DMS 273 (cell line): ENCODE measurements at regions not wholly inside any gene's neighbourhood (a gene's known extent, or its start where the extent isn't known, plus 50 kb on each side); places are given as distances from the start of the nearest gene placed in this dataset.

ENCODE experiments used
- DNase-seq: peaks from one replicate; lab custom pipeline; 2025; ENCODE audit not compliant: unreplicated experiment; lab: John Stamatoyannopoulos, UW

GRCh38 chr14:83470466-83470865 is 1936.8 kb upstream of the SEL1L start:
- DNase-seq: no peak

- no peak for DNase-seq
These were observed 1937.5 kb upstream of the SEL1L start for GRCh38 chr14:83470959-83471695.

GRCh38 chr14:83473416-83474235 is 1940.0 kb upstream of the SEL1L start:
- no peak for DNase-seq

DNA sequence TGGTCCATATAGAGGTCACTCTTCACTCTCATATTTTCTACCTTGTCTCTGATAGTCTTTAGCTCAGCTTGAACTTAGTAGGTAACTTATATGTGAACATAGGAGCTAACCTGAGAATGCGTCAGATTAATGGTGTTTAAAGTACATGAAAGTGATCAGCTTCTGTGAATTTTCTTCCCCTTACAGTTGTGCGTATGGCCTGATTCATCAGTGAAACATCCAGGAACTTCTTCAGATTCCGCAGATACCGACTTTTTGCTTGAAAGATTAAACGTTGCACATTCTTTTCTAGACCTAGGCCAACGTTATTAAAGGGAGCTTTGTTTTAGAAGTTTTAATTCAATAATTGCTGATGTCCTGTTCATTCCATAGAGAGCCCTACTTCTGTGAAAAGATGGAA is 1945.1 kb upstream of the SEL1L start:
- no peak for DNase-seq

GRCh38 chr14:83483063-83483462 is 1949.4 kb upstream of the SEL1L start:
- no peak for DNase-seq

DNA sequence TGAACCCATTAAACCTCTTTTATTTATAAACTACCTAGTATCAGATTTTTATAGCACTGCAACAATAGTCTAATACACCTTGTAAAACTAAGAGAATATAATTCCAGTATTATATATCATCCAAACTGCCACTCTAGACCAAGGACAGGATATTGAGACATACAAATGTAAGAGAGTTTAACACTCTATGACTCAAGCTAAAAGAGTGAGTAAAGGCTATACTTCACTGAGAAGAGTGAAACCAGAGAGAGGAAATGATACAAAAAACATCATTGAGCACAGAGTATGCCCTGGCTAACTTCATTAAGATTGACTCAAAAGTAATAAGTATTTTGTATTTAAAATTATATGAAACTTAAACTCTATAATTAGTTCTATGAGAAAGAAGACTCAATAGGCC is 1951.9 kb upstream of the SEL1L start:
- no peak for DNase-seq

DNA sequence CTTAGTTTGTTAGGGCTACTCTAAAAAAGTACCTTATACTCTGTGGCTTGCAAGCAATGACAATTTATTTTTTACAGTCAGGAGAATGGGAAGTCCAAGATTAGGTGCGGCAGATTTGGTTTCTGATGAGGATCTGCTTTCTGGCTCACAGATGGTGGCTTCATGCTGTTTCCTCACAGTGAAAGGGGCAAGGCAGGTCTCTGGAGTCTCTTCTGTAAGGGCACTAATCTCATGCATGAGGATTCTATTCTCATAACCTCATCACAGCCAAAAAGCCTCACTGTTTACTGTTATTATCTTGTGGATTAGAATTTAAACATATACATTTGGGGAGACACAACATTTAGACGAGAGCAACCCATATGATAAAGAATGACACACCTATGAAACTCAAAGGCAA is 1957.4 kb upstream of the SEL1L start:
- peak; percentile 42 for DNase-seq

DNA sequence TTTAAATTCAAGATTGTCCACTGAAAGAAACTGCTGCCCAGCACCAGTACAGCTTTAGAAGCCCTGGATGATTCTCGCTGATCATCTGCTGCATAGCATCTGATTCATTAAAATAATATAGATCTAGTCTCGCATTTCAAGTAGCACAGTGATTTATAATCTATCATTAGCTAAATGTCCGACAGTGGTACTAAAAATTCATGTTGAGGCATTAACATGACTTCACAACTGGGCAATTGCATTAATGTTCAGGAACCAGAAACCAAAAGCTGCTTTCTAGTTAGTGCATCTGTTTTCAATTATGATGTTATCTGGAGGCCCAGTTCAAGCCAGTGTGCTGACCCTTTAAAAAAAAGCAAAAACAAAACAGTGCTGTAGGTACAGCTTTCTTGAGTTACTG is 1987.2 kb upstream of the SEL1L start:
- no peak for DNase-seq

- no peak for DNase-seq
These were observed 1995.9 kb upstream of the SEL1L start for GRCh38 chr14:83529531-83529930.

- no peak for DNase-seq
These were observed 1996.2 kb upstream of the FLRT2 start for GRCh38 chr14:83533734-83534133.

- DNase-seq: no peak
These were observed 1994.9 kb upstream of the FLRT2 start for GRCh38 chr14:83534995-83535394.

- DNase-seq: no peak
These were observed 1994.5 kb upstream of the FLRT2 start for GRCh38 chr14:83535444-83535843.

- DNase-seq: no peak
These were observed 1988.8 kb upstream of the FLRT2 start for GRCh38 chr14:83541147-83541546.

GRCh38 chr14:83548061-83548839 is 1981.7 kb upstream of the FLRT2 start:
- no peak for DNase-seq

GRCh38 chr14:83556065-83556464 is 1973.9 kb upstream of the FLRT2 start:
- no peak for DNase-seq

DNA sequence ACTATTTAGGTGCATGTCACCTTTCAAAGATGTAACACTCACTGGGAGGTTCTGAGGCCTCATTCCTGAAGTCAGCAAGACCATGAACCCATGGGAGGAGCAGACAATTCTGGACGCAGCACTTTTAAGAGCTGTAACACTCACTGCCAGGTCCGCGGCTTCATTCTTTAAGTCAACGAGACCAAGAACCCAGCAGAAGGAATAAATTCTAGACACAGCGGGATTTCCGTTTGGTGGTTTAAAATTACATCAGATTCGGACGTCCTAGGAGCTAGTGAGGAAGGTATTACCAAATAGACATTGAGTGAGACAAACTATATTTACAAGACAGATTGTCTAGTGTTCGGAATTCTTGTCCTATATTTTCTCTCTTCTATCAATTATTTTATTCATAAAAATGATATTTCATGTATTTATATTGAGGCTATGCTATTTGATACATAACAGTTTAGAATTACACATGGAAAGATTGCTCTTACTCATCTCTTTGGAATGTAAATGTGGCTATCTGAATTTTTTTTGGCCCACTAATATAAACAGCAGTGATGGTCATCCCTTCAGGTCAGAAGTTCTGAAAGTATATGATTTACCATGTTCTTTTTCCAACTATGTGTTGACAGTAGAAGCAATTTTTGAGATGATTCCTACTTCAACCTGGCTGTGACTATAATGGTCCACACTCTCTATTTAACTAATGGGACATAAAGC is 1973.0 kb upstream of the FLRT2 start:
- no peak for DNase-seq

- no peak for DNase-seq
These were observed 1971.0 kb upstream of the FLRT2 start for GRCh38 chr14:83558946-83559345.

DNA sequence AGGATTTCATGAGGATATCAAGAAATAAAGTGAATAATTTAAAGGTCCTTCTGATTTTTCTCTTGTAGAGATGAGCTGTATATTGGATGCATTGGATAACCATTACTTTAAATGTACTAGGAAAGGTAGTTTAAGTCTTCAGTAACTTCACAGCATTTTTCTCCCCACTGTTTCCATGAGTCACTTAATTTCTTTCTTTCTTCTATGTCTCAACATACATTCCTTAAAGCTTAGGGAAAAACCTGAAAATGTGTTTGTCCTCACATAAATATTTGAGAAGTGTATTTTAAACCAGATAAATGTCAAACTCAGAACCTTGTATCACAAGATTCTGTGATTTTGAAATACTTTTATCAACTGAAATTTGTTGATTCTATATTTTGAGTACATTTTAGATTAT is 1970.2 kb upstream of the FLRT2 start:
- no peak for DNase-seq

DNA sequence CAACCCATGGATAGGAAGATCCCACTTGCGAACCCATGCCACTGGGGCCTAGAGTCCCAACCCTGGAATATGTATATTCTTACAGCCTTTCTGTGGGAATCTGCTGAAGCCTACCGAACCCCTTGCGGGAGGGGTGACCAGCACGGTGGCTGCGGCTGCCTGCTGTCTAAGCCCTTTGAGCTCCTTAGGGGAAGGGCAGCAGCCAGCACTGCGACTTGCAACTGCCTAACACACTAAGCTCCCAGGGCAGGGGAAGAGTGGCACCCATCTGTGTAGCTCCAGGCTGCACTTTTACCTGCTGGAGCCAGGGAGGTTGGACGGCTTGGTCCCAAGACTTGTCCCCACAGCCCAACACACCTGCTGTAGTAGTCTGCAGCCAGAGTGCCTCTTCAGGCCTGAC is 1968.7 kb upstream of the FLRT2 start:
- DNase-seq: no peak

DNA sequence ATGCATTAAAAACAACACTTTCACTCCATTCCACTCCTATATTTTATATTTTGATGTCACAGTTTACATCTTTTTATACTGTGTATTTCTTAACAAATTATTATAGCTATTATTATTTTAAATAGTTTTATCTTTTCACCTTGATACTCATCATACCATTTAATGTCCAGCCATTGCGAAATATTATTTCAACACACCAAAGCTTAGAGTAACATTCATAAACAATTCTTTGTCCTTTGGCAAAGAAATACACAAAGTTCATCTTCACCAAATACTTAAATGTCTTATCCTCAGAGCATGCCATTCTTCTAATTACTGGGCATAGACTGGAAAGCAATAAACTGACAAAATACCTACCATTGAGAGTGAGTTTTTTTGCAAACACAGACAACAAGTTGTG is 1963.4 kb upstream of the FLRT2 start:
- DNase-seq: no peak

GRCh38 chr14:83568141-83568540 is 1961.8 kb upstream of the FLRT2 start:
- no peak for DNase-seq
